ENCODE measurements at regions not wholly inside any gene's neighbourhood (a gene's known extent, or its start where the extent isn't known, plus 50 kb on each side); places are given as distances from the start of the nearest gene placed in this dataset.

- H3K27ac ChIP-seq (ENCODE audit: low read depth, low read length): no peak overlapping the region
- TF ChIP-seq CTCF (conservative IDR thresholded peaks at IDR 0.05): no peak
- no peaks in the 10 kb centered on the region for H3K9me3 Mint-ChIP-seq
- no peak overlapping the region for H3K4me3 ChIP-seq (ENCODE audit: low read length)
- peaks cover 12% of the 10 kb centered on the region for H3K4me1 Mint-ChIP-seq
- H3K27ac Mint-ChIP-seq: no peak overlapping the region
- H3K36me3 ChIP-seq (ENCODE audit: control insufficient read depth, insufficient read depth, low read length): no peaks in the 10 kb centered on the region
- no peak for DNase-seq
- WGBS, 2 experiments (ENCODE audit: insufficient coverage in 1 of 2, insufficient read length in 1 of 2): 95 to 97% methylated on average over 3 to 4 of the region's 5 CpGs
- no peaks in the 10 kb centered on the region for H3K4me1 ChIP-seq (ENCODE audit: control insufficient read depth, insufficient read depth, low read length)
- H3K27me3 Mint-ChIP-seq (ENCODE audit: insufficient read depth): peaks cover 36% of the 10 kb centered on the region
- no peaks in the 10 kb centered on the region for H3K9me3 ChIP-seq (ENCODE audit: control insufficient read depth, low read length)
- no peaks in the 10 kb centered on the region for H3K27me3 ChIP-seq (ENCODE audit: control insufficient read depth, insufficient read depth, low read length, poor library complexity, severe bottlenecking)
- no peak overlapping the region for H3K9ac ChIP-seq (ENCODE audit: extremely low read depth, low read length, poor library complexity, severe bottlenecking)
- no peak overlapping the region for H3K4me3 Mint-ChIP-seq
- no peaks in the 10 kb centered on the region for H3K36me3 Mint-ChIP-seq (ENCODE audit: low read depth)
Observed at GRCh38 chr20:60108397-60108796, 150.2 kb downstream of the CDH26 start.

GRCh38 chr20:60113024-60113724 is 155.0 kb downstream of the CDH26 start:
- Histone ChIP-seq H3K27me3 (ENCODE audit: control insufficient read depth, insufficient read depth, low read length, poor library complexity, severe bottlenecking) (no peaks in the 10 kb centered on the region), H3K27ac (ENCODE audit: low read depth, low read length) (no peak overlapping the region), H3K9ac (ENCODE audit: extremely low read depth, low read length, poor library complexity, severe bottlenecking) (no peak overlapping the region), H3K4me1 (ENCODE audit: control insufficient read depth, insufficient read depth, low read length) (no peaks in the 10 kb centered on the region), H3K36me3 (ENCODE audit: control insufficient read depth, insufficient read depth, low read length) (no peaks in the 10 kb centered on the region), H3K9me3 (ENCODE audit: control insufficient read depth, low read length) (no peaks in the 10 kb centered on the region), H3K4me3 (ENCODE audit: low read length) (no peak overlapping the region)
- WGBS, 2 experiments (ENCODE audit: insufficient coverage in 1 of 2, insufficient read length in 1 of 2): 92 to 93% methylated on average over 4 to 11 of the region's 11 CpGs
- DNase-seq: no peak
- Mint-ChIP-seq H3K36me3 (ENCODE audit: low read depth) (no peaks in the 10 kb centered on the region), H3K9me3 (no peaks in the 10 kb centered on the region), H3K27me3 (ENCODE audit: insufficient read depth) (peaks cover 9% of the 10 kb centered on the region), H3K4me3 (no peak overlapping the region), H3K27ac (no peak overlapping the region), H3K4me1 (peaks cover 8% of the 10 kb centered on the region)
- TF ChIP-seq CTCF (conservative IDR thresholded peaks at IDR 0.05): no peak

GRCh38 chr20:60113771-60114170 is 155.5 kb downstream of the CDH26 start:
- Histone ChIP-seq H3K36me3 (ENCODE audit: control insufficient read depth, insufficient read depth, low read length) (no peaks in the 10 kb centered on the region), H3K27ac (ENCODE audit: low read depth, low read length) (no peak overlapping the region), H3K9me3 (ENCODE audit: control insufficient read depth, low read length) (no peaks in the 10 kb centered on the region), H3K4me1 (ENCODE audit: control insufficient read depth, insufficient read depth, low read length) (no peaks in the 10 kb centered on the region), H3K4me3 (ENCODE audit: low read length) (no peak overlapping the region), H3K27me3 (ENCODE audit: control insufficient read depth, insufficient read depth, low read length, poor library complexity, severe bottlenecking) (no peaks in the 10 kb centered on the region), H3K9ac (ENCODE audit: extremely low read depth, low read length, poor library complexity, severe bottlenecking) (no peak overlapping the region)
- WGBS, 2 experiments (ENCODE audit: insufficient coverage in 1 of 2, insufficient read length in 1 of 2): 90 to 93% methylated on average over 3 to 6 of the region's 6 CpGs
- DNase-seq: no peak
- no peaks in the 10 kb centered on the region for H3K9me3 Mint-ChIP-seq
- TF ChIP-seq CTCF (conservative IDR thresholded peaks at IDR 0.05): no peak
- H3K36me3 Mint-ChIP-seq (ENCODE audit: low read depth): no peaks in the 10 kb centered on the region
- H3K27me3 Mint-ChIP-seq (ENCODE audit: insufficient read depth): peaks cover 11% of the 10 kb centered on the region
- H3K4me3 Mint-ChIP-seq: no peak overlapping the region
- peaks cover 8% of the 10 kb centered on the region for H3K4me1 Mint-ChIP-seq
- no peak overlapping the region for H3K27ac Mint-ChIP-seq

All from endodermal cell (in vitro differentiated cells).